ENCODE measurements at regions not wholly inside any gene's neighbourhood (a gene's known extent, or its start where the extent isn't known, plus 50 kb on each side); places are given as distances from the start of the nearest gene placed in this dataset.

DNA sequence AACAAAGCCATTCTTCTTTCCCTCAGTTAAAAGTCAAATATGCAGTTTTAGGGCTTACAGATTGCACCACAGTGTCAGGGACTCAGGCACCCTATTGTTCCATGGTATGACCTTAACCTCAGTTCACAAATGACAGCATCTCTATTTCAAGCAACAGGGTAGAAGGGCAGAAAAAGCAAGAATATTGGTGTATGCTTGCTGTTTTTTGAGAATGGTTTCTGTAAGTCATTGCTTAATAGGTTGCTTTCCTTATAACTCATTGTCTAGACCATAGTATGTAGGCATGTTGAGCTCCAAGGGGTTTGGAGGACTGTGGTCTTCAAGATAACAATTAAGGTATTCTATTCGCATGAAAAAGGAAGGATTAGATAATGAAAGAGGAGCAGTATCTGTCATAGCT is 183.5 kb upstream of the EDIL3 start:
- TF ChIP-seq POLR2A (IDR thresholded peaks at IDR 0.05) = no peak
- TF ChIP-seq, protein P1, sequence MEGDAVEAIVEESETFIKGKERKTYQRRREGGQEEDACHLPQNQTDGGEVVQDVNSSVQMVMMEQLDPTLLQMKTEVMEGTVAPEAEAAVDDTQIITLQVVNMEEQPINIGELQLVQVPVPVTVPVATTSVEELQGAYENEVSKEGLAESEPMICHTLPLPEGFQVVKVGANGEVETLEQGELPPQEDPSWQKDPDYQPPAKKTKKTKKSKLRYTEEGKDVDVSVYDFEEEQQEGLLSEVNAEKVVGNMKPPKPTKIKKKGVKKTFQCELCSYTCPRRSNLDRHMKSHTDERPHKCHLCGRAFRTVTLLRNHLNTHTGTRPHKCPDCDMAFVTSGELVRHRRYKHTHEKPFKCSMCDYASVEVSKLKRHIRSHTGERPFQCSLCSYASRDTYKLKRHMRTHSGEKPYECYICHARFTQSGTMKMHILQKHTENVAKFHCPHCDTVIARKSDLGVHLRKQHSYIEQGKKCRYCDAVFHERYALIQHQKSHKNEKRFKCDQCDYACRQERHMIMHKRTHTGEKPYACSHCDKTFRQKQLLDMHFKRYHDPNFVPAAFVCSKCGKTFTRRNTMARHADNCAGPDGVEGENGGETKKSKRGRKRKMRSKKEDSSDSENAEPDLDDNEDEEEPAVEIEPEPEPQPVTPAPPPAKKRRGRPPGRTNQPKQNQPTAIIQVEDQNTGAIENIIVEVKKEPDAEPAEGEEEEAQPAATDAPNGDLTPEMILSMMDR (IDR thresholded peaks at IDR 0.05) = no peak
